NCI-H510A treated with DMSO at 0.1 percent for 48 hours (cell line): ENCODE measurements at regions not wholly inside any gene's neighbourhood (a gene's known extent, or its start where the extent isn't known, plus 50 kb on each side); places are given as distances from the start of the nearest gene placed in this dataset.

Experiments used
- DNase-seq: peaks from one replicate; lab custom pipeline; 2025; lab: John Stamatoyannopoulos, UW

GRCh38 chr14:61847861-61848260 lies 85.6 kb downstream of the SNAPC1 start:
- DNase-seq: no peak

- DNase-seq: no peak
Observed at GRCh38 chr14:61854898-61855297, 92.7 kb downstream of the SNAPC1 start.

GRCh38 chr14:61860294-61860918 lies 98.2 kb downstream of the SNAPC1 start:
- DNase-seq: peak; percentile 6

- DNase-seq: no peak
Observed at GRCh38 chr14:61861320-61861865, 99.2 kb downstream of the SNAPC1 start.

GRCh38 chr14:61864329-61864898 lies 102.2 kb downstream of the SNAPC1 start:
- no peak for DNase-seq

- DNase-seq: no peak
Observed at GRCh38 chr14:61866932-61867920, 105.0 kb downstream of the SNAPC1 start.

GRCh38 chr14:61868846-61869245 lies 106.6 kb downstream of the SNAPC1 start:
- DNase-seq: no peak

- DNase-seq: no peak
Observed at GRCh38 chr14:61870163-61870562, 107.9 kb downstream of the SNAPC1 start.

GRCh38 chr14:61872452-61872851 lies 110.2 kb downstream of the SNAPC1 start:
- DNase-seq: no peak

GRCh38 chr14:61875483-61875882 lies 113.3 kb downstream of the SNAPC1 start:
- DNase-seq: no peak

- no peak for DNase-seq
Observed at GRCh38 chr14:61876362-61877034, 114.3 kb downstream of the SNAPC1 start.

GRCh38 chr14:61877035-61877390 lies 114.8 kb downstream of the SNAPC1 start:
- no peak for DNase-seq

- no peak for DNase-seq
Observed at GRCh38 chr14:61877768-61878167, 115.5 kb downstream of the SNAPC1 start.

- no peak for DNase-seq
Observed at GRCh38 chr14:61878931-61879330, 116.7 kb downstream of the SNAPC1 start.

GRCh38 chr14:61881046-61881445 lies 118.8 kb downstream of the SNAPC1 start:
- no peak for DNase-seq

- no peak for DNase-seq
Observed at GRCh38 chr14:61884711-61885110, 122.5 kb downstream of the SNAPC1 start.

GRCh38 chr14:61885203-61885961 lies 123.2 kb downstream of the SNAPC1 start:
- no peak for DNase-seq

- DNase-seq: no peak
Observed at GRCh38 chr14:61887628-61888027, 125.4 kb downstream of the SNAPC1 start.

GRCh38 chr14:61889914-61890351 lies 127.7 kb downstream of the SNAPC1 start:
- DNase-seq: no peak

- no peak for DNase-seq
Observed at GRCh38 chr14:61891170-61891569, 128.9 kb downstream of the SNAPC1 start.

GRCh38 chr14:61891810-61892209 lies 129.6 kb downstream of the SNAPC1 start:
- no peak for DNase-seq
